Karpas-422 (cell line): ENCODE measurements at regions not wholly inside any gene's neighbourhood (a gene's known extent, or its start where the extent isn't known, plus 50 kb on each side); places are given as distances from the start of the nearest gene placed in this dataset.
"Not testable (repeated sequence)": the region's sequence is repeated elsewhere in the genome, so short reads cannot be mapped to it uniquely, and the experiment has no call there.

Experiments
- DNase-seq: peaks from one replicate; pipeline ENCODE4 v3.0.0-alpha.2; 2015
- H2AFZ ChIP-seq: fragments of 200-600 bp; sonication (generic); 2 replicates; pipeline ENCODE4 v1.6.1; 2014; ENCODE audit warnings: antibody characterized with exemption, low read length, mixed read lengths
- H3K27ac ChIP-seq: fragments of 200-600 bp; sonication (generic); 2 replicates; pipeline ENCODE4 v1.5.1; 2014; ENCODE audit warnings: mild to moderate bottlenecking, low read length, moderate library complexity
- H3K27me3 ChIP-seq: fragments of 200-600 bp; sonication (generic); 2 replicates; pipeline ENCODE4 v1.6.1; 2014; ENCODE audit warnings: low read length, mixed read lengths
- H3K36me3 ChIP-seq: fragments of 200-600 bp; sonication (generic); 2 replicates; pipeline ENCODE4 v1.6.1; 2014; ENCODE audit warnings: low read length, mixed read lengths; ENCODE audit not compliant: insufficient read depth
- H3K4me1 ChIP-seq: fragments of 200-600 bp; sonication (generic); 2 replicates; pipeline ENCODE4 v1.6.1; 2014; ENCODE audit warnings: mild to moderate bottlenecking, low read length, mixed read lengths
- H3K4me2 ChIP-seq: fragments of 200-600 bp; sonication (generic); 2 replicates; pipeline ENCODE4 v1.6.1; 2014; ENCODE audit warnings: low read length, low read depth, mild to moderate bottlenecking; ENCODE audit not compliant: poor library complexity, severe bottlenecking
- H3K4me3 ChIP-seq: fragments of 200-600 bp; sonication (generic); 2 replicates; pipeline ENCODE4 v1.5.1; 2014; ENCODE audit warnings: mild to moderate bottlenecking, antibody characterized with exemption, low read length, mixed read lengths
- H3K79me2 ChIP-seq: fragments of 200-600 bp; sonication (generic); 2 replicates; pipeline ENCODE4 v1.6.1; 2014; ENCODE audit warnings: mild to moderate bottlenecking, low read length, mixed read lengths
- H3K9ac ChIP-seq: fragments of 200-600 bp; sonication (generic); 2 replicates; pipeline ENCODE4 v1.6.0; 2014; ENCODE audit warnings: low read length
- H3K9me2 ChIP-seq: fragments of 200-600 bp; sonication (generic), shearing (Covaris generic); replicated peaks from 2 replicates; pipeline ENCODE4 v1.6.0; 2014; ENCODE audit warnings: mild to moderate bottlenecking, low read length, moderate library complexity; ENCODE audit not compliant: insufficient read depth
- H3K9me3 ChIP-seq: fragments of 300-700, 200-600 bp; sonication (generic); 2 replicates; pipeline ENCODE4 v1.6.1; 2014; ENCODE audit warnings: low read length, mixed read lengths
- H4K20me1 ChIP-seq: fragments of 200-600 bp; sonication (generic); 2 replicates; pipeline ENCODE4 v1.6.1; 2014; ENCODE audit warnings: mild to moderate bottlenecking, antibody characterized with exemption, low read length, low read depth; ENCODE audit not compliant: insufficient read depth

DNA sequence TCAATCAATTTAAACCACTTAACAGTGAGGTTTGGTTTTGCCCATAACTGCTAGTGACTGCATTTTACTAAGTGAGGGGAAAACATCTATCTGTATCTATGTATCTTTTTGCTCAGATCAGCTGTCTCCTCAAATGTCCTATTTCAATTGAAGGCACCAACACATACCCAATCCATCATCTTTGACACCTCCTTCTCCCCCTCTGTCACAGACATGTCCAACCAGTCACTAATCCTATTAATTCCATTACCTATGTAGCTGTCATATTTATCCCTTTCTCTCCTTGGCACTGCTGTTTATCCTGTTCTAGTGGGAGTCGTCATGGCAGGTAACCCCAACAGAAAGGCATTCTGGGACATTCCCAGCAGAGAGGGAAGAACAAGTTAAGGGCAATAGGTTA is 975.2 kb upstream of the AUTS2 start:
- Histone ChIP-seq H4K20me1 (no peaks in the 10 kb centered on the region), H3K4me2 (no peak overlapping the region), H3K4me1 (no peaks in the 10 kb centered on the region), H2AFZ (no peak overlapping the region), H3K36me3 (no peaks in the 10 kb centered on the region), H3K27ac (no peak overlapping the region), H3K27me3 (no peaks in the 10 kb centered on the region), H3K9me3 (no peaks in the 10 kb centered on the region), H3K4me3 (no peak overlapping the region), H3K79me2 (no peaks in the 10 kb centered on the region), H3K9ac (no peak overlapping the region), H3K9me2 (no peaks in the 10 kb centered on the region; the same call in 1 of the 2 replicates)
- DNase-seq: no peak

DNA sequence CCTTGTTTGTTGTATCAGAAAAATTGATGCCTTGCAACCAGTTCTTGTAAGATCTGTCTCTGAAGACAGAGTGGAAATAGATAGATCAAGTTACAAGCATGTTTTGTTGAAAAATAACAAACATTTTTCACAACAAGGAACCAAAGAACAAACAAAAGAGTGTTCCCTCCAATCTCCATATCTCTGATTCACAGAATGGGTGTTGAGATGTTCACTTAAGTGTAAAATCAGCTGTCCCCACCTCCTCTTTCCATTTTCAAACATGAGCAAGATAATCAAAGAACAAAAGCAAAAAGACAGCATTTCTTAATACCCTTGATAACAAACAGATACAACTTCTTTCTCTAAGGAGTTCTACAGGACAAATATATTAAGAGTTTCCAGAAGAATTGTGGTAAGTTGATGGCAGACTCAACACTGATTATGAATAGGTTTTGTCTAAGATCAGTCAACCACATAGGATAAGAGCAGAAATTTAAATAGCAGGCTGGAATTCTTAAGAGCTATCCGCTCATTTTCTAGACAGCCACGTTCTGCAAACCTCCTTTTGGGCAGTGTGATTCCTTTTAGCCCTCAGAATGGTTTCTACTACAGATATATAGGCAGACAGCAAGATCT is 970.9 kb upstream of the AUTS2 start:
- H3K4me3 ChIP-seq: no peak overlapping the region
- H3K9me2 ChIP-seq: no peaks in the 10 kb centered on the region; the same call in 1 of the 2 replicates
- DNase-seq: no peak
- H3K9ac ChIP-seq: no peak overlapping the region
- no peaks in the 10 kb centered on the region for H4K20me1 ChIP-seq
- H3K4me1 ChIP-seq: no peaks in the 10 kb centered on the region
- H2AFZ ChIP-seq: no peak overlapping the region
- no peaks in the 10 kb centered on the region for H3K9me3 ChIP-seq
- H3K27me3 ChIP-seq: no peaks in the 10 kb centered on the region
- no peaks in the 10 kb centered on the region for H3K36me3 ChIP-seq
- H3K79me2 ChIP-seq: no peaks in the 10 kb centered on the region
- no peak overlapping the region for H3K27ac ChIP-seq
- H3K4me2 ChIP-seq: no peak overlapping the region

DNA sequence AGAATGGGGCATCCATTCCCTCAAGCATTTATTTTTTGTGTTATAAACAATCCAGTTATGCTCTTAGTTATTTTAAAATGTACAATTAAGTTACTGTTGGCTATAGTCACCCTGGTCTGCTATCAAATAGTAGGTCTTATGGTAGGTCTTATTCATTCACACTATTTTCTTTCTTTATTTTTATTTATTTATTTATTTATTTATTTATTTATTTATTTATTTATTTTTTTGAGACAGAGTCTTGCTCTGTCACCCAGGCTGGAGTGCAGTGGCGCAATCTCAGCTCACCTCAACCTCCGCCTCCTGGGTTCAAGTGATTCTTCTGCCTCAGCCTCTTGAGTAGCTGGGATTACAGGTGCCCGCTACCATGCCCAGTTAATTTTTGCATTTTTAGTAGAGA is 967.4 kb upstream of the AUTS2 start:
- H3K9ac ChIP-seq, H3K27me3 ChIP-seq, H3K4me3 ChIP-seq, H3K4me2 ChIP-seq, H4K20me1 ChIP-seq, H3K36me3 ChIP-seq, H3K9me2 ChIP-seq, H2AFZ ChIP-seq, H3K9me3 ChIP-seq, DNase-seq, H3K79me2 ChIP-seq, H3K4me1 ChIP-seq, H3K27ac ChIP-seq: not testable (repeated sequence)

DNA sequence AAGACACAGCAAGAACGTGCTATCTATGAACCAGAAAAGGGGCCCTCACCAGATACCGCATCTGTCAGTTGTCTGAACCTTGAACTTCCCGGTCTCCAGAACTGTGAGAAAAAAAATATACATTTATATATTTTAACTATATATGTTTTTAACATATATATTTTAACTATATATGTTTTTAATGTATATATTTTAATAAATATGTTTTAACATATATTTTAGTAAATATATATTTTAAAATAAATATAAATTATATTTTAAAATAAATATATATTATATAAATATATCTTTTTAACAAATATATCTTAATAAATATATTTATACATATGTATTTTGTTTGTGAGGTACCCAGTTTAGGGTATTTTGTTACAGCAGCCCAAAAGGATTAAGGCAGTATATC is 958.2 kb upstream of the AUTS2 start:
- Histone ChIP-seq H3K4me2 (no peak overlapping the region), H2AFZ (no peak overlapping the region), H3K27me3 (no peaks in the 10 kb centered on the region), H3K4me3 (no peak overlapping the region), H3K27ac (no peak overlapping the region), H3K36me3 (no peaks in the 10 kb centered on the region), H3K9ac (no peak overlapping the region), H4K20me1 (no peaks in the 10 kb centered on the region), H3K4me1 (no peaks in the 10 kb centered on the region), H3K9me2 (no peaks in the 10 kb centered on the region), H3K79me2 (no peaks in the 10 kb centered on the region), H3K9me3 (no peaks in the 10 kb centered on the region)
- DNase-seq: no peak

DNA sequence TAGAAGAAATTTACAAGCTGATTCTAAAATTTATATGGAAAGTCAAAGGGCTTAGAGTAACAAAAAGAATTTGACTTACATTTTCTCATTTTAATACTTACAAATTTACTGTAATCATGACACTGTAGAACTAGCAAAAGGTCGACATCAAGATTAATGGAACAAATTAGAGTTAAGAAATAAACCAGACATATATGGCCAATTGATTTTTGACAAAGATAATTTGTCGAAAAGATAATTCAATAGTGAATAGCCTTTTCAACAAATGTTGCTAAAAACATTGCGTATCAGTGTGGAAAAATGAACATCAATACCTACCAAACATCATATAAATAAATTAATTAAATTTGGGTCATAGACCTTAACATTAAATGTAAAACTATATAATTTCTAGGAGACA is 955.5 kb upstream of the AUTS2 start:
- Histone ChIP-seq H3K27me3 (no peaks in the 10 kb centered on the region), H3K4me3 (no peak overlapping the region), H3K9me2 (no peaks in the 10 kb centered on the region), H2AFZ (no peak overlapping the region), H4K20me1 (no peaks in the 10 kb centered on the region), H3K4me2 (no peak overlapping the region), H3K4me1 (no peaks in the 10 kb centered on the region), H3K9ac (no peak overlapping the region), H3K9me3 (no peaks in the 10 kb centered on the region), H3K36me3 (no peaks in the 10 kb centered on the region), H3K27ac (no peak overlapping the region), H3K79me2 (no peaks in the 10 kb centered on the region)
- DNase-seq: no peak

DNA sequence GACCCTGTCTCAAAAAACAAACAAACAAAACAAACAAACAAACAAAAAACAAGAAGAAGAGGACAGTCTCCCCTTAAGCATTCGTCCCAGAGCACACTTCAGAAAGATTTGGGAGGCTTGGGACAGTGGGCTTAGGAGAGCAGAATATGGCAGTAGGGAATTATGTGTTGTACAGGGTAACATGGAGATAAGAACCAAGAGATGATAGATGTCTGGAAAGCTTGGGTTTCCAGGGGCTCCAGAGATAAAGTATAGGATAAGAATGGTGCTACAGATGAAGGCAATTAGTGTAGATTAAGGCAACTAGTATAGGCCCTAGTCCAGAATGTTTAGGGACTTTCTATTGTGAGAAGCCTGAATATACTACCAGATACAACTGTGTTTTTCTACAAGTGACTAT is 934.9 kb upstream of the AUTS2 start:
- no peaks in the 10 kb centered on the region for H3K27me3 ChIP-seq
- H4K20me1 ChIP-seq: no peaks in the 10 kb centered on the region
- H3K9me3 ChIP-seq: no peaks in the 10 kb centered on the region
- H3K4me1 ChIP-seq: peaks cover 13% of the 10 kb centered on the region
- H2AFZ ChIP-seq: no peak overlapping the region
- H3K4me3 ChIP-seq: no peak overlapping the region
- no peaks in the 10 kb centered on the region for H3K36me3 ChIP-seq
- no peaks in the 10 kb centered on the region for H3K9me2 ChIP-seq
- H3K27ac ChIP-seq: no peak overlapping the region
- DNase-seq: no peak
- no peak overlapping the region for H3K4me2 ChIP-seq
- no peaks in the 10 kb centered on the region for H3K79me2 ChIP-seq
- H3K9ac ChIP-seq: no peak overlapping the region

DNA sequence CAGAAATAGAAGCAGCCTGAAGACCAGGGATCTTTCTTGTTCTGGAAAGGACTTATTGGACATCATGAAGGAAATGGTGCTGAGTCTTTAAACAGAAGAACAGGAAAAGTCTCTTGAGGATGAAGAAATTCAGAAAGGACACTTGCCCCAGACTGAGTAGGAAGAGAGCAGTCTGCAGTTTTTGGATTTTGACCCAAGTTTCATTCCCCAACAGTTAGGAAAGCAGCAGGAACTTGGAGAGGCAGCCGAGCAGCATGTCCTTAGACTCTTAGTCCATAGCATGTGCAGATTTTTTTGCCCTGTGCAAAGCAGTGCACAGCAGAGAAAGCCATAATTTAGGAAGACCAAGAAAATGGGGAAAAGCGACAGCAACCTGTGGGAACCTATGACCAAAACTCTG is 927.2 kb upstream of the AUTS2 start:
- DNase-seq: no peak
- Histone ChIP-seq H3K27me3 (no peaks in the 10 kb centered on the region), H3K27ac (no peak overlapping the region), H3K4me3 (no peak overlapping the region), H3K79me2 (no peaks in the 10 kb centered on the region), H3K36me3 (no peaks in the 10 kb centered on the region), H3K4me1 (peaks cover 9% of the 10 kb centered on the region), H2AFZ (no peak overlapping the region), H4K20me1 (no peaks in the 10 kb centered on the region), H3K4me2 (no peak overlapping the region), H3K9me3 (no peaks in the 10 kb centered on the region), H3K9ac (no peak overlapping the region), H3K9me2 (no peaks in the 10 kb centered on the region)

DNA sequence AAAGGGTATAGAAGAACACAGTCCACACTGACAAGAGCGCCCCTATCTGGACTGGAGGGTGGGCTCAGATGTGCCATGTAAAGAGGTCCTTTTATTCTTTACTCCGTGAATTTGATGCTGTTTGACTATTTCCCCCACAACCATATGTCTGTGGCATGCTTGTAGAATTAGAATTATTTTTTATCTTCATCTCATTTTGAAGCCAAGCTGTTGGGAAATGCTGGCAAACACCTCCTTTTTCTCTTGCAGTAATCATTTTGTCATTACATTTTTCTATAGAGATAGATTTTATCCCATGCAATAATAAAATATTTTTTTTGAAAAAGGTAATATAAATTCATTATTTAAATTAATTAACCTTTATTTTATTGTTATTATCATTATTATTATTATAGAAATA is 926.6 kb upstream of the AUTS2 start:
- no peaks in the 10 kb centered on the region for H3K9me2 ChIP-seq
- no peaks in the 10 kb centered on the region for H3K27me3 ChIP-seq
- no peaks in the 10 kb centered on the region for H3K36me3 ChIP-seq
- H3K79me2 ChIP-seq: no peaks in the 10 kb centered on the region
- no peaks in the 10 kb centered on the region for H3K9me3 ChIP-seq
- no peak overlapping the region for H3K4me3 ChIP-seq
- no peak overlapping the region for H3K9ac ChIP-seq
- no peak for DNase-seq
- H3K4me1 ChIP-seq: peaks cover 2% of the 10 kb centered on the region
- no peak overlapping the region for H3K4me2 ChIP-seq
- no peaks in the 10 kb centered on the region for H4K20me1 ChIP-seq
- no peak overlapping the region for H3K27ac ChIP-seq
- no peak overlapping the region for H2AFZ ChIP-seq

DNA sequence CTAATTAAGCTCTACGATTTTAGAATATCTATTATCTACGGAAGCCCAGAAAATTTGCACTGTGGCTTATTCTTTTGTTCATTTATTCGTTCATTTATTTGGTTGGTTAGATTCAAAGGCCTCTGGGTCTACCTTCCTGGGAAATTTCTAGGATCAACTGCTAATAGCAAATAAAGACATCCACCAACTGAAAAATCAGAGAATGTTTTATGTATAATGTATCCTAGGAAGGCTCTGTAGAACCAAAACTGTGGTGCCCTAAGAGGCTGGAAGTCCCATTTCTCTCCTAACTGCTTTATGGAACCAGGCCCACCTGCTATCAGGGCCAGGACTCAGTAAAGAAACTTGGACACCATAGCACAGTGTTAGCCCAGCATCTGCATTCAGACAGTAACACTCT is 923.4 kb upstream of the AUTS2 start:
- Histone ChIP-seq H3K9me2 (no peaks in the 10 kb centered on the region), H3K4me1 (no peaks in the 10 kb centered on the region), H3K79me2 (no peaks in the 10 kb centered on the region), H2AFZ (no peak overlapping the region), H3K27me3 (no peaks in the 10 kb centered on the region), H3K9me3 (no peaks in the 10 kb centered on the region), H3K4me2 (no peak overlapping the region), H3K9ac (no peak overlapping the region), H4K20me1 (no peaks in the 10 kb centered on the region), H3K36me3 (no peaks in the 10 kb centered on the region), H3K4me3 (no peak overlapping the region), H3K27ac (no peak overlapping the region)
- DNase-seq: no peak
